Inflammatory macrophage (primary cell): ENCODE measurements at regions not wholly inside any gene's neighbourhood (a gene's known extent, or its start where the extent isn't known, plus 50 kb on each side); places are given as distances from the start of the nearest gene placed in this dataset.

Experiments
- DNase-seq, 2 donors: peaks; one replicate each; pipeline ENCODE4 v3.0.0-alpha.2; 2020 to 2022

DNA sequence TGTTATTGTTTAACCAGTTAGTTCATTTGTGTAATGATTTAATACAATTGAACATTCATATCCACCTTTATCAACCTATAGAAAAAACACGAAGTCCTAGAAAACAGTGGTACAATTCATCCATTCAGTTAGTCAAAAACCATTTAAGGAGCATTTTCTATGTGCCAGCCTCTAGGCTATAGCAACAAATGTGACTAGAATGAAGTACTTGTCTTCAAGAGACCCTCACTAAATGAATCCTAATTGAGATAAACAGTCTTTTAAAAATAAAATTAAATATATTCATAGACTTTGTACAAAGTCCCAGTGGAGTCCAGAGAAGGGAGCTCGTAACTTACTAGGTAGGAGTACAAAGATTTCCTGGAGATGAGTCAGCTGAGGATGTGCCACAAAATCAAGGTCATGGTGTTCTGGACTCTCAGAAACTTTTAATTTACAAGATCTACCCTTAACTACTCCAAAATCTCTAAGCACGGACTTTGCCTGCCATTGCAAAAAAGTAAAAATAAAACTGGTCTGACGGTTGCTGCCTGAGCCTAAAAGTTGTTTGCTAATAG is 430.7 kb upstream of the DCN start:
- no peak for DNase-seq

DNA sequence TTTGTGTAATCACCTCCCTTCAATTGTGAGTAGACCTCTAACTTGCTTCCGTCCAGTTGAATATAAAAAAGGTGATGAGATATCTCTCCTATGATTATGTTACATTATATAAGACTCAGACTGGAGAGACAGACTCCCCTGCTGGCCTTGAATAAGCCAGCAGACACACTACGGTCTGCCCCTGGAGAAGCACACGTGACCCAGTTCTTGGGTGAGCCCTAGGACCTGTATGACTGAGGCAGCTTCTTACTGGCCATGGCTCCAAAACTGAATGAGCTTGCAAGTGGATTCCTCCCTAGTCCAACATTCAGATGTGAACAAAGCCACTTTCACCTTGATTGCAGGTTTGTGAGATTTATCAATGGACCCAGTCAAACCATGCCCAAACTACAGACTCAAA is 427.9 kb upstream of the DCN start:
- DNase-seq, result no peak

DNA sequence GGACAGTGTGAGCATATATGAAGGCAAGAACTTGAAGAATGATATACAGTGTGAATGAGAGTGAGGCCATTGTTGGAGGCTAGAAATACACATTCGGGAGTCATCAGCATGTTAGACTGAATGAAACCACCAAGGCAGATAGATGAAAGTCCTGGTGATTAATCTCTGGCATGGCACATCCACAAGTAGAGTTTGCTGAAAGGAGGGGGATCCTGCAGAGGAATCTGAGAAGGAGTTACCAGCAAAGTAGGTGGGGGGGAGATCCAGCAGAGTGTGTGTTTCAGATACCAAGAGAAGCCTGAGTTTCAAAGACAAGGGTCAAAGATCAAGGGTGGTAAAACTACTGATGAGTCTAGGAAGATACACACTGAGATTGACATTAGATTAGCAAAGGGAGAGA is 426.7 kb upstream of the DCN start:
- DNase-seq, result no peak

DNA sequence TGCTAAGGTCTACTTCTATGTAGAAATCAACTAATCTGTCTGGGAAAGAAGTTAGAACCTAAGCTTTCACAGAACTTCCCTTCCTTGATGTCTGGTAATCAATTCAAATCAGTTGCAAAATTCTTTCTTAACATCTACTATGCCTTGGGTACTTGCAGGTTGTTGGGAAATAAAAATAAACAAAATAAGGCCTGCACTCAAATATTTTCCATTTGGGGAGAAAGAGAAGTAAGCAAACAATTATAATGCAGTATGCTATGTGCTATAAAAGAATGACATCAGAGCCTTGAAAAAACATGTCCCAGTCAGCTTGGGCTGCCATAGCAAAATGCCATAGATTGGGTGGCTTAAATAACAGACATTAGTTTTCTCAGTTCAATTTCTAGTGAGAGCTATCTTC is 425.9 kb upstream of the DCN start:
- no peak for DNase-seq

DNA sequence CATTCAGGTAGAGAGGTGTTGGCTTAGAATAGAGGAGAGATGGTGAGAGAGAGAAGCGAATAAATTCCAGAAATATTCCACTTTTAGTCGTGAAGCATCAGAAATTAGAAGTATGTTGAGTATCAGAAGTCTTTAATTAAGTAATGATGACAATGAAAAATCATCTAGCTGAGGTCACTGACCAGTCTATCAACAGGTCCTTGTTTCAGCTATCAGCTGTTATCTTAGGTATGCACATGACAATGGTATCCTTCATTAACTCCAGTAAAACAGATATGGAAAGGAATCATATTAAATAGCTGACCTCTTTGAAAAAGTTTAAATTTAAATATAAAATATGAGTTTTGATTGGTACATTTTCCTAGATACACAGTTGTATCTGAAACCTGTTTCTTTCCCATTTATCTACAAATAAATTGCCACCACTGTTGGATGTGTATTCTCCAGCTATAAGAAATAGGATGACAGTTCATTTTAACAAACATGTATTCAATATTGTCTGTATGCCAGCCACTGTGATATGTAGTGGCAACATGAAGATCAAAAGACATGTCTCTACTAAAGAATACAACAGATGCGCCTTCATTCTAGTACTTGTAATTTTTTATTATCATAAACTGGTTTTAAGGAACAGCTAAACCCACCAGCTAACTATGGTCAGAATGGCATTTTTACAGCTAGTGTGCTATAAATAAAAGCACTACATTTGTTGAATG is 424.2 kb upstream of the DCN start:
- no peak for DNase-seq

DNA sequence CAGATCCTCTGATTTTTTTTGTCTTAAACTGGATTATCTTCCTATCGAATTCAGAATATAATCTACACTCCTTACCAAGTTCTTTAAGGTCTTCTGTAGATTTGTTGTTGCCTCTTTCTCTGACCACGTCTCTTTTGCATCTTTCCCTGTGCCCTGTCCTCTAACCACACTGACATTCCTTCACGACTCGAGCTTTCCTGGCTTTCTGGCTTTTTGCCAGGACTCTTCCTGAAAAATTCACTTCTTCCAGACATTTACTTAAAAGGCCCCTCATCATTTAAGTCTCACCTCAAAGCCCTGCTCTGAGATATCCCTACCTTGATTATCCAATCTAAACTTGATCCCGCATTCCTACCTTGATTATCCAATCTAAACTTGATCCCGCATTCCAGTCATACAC is 422.3 kb upstream of the DCN start:
- DNase-seq, result no peak

DNA sequence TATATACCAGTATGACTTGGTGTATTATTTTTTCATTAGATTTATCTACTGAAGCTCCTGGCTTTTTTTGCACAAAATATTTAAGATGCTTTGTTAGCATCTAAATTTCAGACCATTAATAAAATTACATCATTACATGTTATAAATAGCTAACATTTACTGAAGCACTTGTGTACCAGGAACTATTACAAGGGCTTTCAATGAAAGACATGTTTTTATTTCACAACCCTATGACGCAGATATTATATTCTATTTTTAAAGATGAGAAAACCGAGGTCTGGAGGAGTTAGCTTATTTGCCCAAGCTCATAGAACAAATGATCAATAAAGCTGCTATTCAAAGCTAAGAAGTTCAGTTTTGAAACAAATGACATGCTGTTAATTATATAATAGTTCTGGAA is 420.4 kb upstream of the DCN start:
- DNase-seq, result no peak

DNA sequence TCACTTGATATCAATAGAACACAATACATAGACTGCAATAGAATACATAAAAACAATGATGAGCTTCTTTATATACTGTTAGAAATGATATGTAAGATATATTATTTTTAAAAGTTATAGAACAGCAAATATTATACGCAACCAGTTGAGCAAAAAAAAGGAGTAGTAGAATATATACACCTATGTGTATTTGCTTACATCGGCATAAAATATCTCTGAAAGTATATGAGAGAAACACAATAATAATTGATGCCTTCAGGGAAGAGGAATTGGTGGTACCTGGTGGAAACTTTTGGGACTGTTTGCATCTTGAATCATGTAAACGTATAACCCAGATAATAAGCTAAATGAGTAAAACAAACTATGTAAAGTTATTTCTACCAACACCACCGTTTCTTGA is 418.4 kb upstream of the DCN start:
- no peak for DNase-seq

DNA sequence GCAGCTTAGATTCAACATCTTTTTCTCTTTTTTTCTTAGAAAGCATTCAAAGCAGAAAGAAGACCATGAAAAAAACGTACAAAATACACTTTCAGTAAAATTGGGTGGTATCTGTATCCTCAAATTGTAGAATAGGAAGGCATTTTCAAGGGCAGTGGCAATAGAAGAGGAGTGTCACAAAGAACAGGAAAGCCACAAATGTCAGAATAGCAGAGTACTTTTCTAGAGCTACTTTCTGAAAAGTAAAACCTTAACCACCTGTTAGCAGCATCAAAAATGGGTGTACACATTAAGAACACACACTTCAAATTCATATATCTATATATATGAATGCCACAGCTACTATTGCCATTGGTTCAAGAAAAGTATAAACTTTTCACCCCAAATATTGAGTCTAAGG is 412.1 kb upstream of the DCN start:
- no peak for DNase-seq

DNA sequence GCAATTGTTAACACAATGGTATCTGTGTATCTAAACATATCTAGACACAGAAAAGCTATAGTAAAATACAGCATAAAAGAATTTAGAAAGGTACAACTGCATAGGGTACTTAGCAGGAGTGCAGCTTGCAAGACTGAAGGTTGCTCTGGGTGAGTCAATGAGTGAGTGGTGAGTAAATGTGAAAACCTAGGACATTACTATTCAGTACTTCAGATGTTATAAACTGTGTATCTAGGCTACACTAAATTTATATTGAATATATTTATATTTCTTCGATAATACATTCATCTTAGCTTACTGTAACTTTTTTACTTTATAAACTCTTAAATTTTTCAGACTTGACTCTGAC is 409.0 kb upstream of the DCN start:
- no peak for DNase-seq

DNA sequence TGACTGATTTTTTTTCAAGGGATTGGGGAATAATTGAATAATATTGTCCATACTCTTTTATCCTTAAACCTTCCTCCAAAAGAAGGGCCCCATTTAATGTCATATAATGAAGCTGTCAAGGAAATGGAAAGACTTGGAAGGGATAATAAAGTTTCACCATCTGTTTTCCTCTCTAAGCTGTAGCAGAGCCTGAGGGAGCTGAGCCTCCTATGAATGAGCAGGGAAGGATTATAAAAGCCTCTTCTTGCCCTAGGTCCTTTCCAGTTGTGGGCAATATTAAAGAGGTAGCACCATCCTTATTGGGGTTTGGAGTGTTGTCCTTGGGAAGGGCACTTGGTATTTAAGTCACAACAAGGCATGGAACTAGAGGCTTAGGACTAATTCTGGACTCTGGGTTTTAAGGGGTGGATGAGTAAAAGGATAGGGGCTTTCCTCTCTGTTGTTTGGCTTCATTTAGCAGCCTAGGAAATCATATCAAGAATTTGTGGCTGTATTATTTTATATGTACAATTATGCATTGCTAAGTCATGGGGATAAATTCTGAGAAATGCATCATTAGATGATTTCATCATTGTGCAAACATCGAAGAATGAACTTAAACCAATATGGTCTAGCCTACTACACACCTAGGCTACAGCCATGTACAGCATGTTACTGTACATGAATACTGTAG is 408.5 kb upstream of the DCN start:
- DNase-seq, result no peak

DNA sequence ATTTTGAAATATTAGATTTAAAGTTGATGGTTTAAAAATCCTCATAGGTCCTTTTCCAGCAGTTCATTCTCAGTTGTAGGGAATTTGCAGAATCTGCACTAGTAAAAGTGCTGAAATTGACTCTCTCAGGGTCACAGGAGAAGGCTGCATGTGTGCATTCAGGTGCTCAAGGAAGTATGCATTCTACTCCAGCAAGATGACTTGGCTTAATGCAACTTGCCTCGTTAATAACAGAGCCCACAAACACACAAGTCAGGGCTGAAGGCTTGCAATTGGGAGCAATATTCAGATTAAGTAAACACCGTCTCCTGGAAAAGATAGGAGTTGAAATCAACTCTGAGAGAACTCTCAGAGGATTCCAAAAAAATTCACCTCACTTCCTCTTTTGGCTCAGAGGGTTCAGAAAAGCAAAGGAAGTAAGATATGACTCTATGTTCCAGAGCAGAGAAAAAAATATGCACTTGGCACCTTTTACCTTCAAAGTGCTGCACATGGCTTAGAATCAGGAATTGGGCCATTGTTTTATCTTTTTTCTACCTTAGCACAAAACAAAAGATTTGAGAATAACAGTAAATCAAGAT is 406.3 kb upstream of the DCN start:
- no peak for DNase-seq

DNA sequence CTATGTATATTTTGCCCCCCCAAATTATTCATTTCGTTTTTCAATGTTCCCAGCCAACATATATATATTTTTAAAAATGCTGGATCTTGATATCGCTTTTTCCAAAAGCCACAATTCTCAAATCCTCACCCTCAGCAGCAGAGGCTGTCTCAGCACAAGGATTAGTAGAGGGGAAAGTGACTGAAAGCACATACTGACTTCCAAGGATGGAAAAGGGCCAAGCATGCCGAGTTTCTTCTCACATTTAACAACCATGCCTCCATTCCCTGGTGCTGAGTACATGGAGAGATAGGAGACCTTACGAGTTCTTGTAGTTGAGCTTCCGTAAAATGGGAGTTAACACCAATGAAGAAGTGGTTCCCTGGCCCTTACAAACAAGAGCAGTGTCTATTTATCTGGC is 403.4 kb upstream of the DCN start:
- no peak for DNase-seq

DNA sequence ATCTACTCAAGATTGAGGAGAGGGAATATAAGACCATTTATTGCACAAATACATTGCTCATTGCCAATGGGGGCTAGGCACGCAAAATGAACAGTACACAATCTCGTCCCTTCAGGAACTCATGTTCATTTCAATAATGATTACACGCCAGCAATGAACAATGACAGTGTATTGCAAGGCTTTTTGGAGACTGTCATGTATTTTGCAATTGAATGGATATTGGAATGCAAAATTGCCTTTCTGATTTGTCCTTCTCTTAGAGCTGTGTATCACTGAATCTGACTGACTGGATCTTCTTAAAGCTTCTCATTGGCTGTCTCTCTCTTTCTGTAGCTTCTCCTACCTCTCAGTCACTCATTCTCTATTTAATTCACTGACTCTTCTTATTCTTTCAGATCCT is 400.2 kb upstream of the DCN start:
- no peak for DNase-seq

DNA sequence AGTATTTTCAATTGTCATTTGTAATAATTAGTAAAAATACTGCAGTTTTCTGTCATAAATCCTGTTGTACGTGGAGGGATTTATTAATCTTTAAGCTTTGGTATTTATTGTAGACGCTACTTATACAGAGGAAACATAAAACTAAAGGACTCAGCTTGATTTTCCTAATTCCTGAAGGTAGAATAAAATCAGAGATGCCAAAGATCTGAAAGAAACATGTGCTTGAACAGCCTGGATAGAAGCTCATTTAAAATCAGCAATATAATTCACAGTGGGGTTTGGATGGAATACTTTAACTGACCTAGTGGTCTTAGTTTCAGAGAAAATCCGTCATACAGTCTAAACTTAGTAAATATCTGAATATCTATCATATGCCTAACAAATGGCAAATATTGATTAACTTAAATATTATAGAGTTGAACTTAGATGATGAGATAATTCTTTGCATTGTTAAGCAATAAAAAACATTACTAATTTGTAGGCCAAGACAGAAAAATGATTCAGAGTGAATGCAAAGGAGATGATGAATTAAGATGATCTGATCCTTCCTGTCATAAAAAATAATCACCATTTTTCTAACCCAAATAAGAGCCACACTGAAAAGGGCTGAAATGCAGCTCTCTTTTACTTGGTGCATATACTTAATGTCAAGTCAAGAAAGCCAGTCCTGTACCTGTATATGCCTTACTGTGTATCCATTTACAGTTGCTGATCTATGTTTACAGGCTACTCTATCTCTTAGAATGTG is 397.1 kb upstream of the DCN start:
- DNase-seq, result no peak

DNA sequence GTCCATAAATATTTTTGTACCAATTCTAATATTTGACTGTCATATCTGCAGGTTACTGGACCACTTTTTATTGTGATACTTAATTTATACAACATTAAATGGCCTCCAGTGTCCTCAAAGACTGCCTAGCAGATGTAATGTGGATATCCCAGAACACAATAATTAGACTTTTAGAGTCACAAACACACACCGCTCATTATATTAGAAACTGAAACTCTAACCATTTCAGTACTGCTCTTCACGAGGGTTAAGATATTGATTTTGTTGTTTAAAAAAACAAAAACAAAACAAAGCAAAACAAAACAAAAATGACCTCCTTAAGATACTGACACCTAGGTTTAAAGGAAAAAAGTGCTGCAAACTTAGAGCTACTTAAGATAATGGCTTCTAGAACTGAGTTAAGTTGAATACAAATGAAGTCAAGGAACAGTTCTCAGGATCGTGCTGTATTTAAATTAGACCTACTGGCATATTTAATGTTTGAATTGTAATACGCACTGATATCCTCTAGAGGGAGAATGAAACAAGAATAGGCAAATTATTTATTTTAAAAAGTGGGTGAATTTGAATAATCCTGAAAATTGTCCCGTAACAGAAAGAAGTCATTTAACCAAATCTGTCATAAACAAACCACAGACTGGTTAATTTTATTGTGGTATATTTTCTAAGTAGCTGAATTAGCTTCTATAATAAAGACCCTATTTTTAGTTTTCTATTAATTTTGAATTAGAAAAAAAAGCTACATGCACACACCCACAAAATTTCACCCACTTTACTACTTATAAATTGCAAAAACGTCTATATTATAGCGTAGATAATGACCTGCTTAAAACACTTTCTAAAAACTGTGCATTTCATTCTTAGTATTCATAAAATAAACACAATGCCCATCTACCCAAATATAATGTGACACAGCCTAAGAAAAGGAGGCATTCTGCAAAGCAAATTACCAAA is 395.2 kb upstream of the DCN start:
- DNase-seq, result peak in 1 of 2 donors; percentile 42

DNA sequence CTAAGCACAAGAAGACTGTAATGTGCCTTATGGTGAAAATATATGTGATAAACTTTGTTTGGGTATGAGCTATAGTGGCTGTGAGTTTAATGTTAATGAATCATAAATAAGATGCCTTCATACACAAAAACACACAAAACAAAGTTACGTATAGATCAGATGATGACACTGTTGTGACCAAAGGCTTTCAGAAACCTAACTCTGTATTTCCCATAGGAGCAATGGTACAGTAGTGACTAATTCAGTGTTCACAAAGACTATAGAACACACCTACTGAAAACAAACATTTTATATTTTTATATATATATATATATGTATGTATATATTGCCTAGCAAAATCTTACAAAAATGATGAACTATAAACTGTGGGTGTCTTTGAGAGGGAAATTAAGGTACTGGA is 393.8 kb upstream of the DCN start:
- no peak for DNase-seq

DNA sequence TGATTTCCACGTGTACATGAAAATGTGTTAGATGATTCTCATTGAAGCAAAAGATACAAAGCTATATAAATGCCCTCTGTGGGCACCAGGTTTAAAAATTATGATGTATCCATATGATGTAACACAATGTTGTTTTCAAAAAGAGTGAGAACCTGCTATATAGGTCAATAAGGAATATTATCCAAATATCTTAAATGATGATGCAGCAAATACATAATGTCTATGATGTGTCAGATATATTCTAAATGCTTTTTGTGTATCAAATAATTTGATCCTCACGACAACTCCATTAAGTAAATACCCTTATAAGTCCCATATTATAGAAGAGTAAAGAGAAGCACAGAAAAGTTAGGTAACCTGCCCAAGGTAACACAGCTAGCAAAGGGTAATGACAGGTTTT is 393.0 kb upstream of the DCN start:
- no peak for DNase-seq

DNA sequence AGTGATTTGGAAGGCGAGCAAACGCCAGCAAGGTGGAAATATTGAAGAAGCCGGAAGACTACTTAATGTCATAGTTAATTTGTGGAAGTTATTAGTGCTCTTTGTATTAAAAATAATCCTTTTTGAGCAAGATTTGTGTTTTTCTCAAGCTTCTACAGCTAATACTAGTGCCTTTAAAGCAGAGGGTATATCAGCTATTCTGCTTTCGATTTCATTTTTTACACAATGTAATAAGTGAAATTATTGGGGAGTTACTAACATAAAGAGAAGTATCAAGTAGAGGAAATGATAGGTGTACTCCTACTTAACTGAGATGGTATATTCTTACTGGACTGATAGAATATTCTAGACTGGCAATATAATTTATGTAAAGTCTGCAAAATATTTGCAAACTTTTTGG is 392.4 kb upstream of the DCN start:
- no peak for DNase-seq

DNA sequence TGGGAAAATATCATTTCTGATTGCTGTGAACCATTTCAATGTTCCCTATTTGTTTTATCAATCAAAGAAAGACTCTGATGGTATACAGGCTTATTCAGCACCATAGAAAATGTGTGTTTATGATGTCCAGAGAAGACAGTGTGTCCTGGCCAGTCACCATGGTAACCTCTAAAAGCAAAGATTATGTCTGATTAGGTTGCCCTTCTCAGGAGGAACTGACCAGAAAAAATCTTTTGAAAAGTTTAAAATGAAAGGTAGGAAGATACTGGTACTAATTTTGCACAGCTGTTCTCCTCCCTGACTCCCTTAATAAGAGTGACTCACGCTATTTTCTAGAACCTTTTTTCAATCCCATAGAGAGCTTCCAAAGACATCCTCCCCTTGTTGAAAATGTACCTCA is 391.8 kb upstream of the DCN start:
- DNase-seq, result no peak

DNA sequence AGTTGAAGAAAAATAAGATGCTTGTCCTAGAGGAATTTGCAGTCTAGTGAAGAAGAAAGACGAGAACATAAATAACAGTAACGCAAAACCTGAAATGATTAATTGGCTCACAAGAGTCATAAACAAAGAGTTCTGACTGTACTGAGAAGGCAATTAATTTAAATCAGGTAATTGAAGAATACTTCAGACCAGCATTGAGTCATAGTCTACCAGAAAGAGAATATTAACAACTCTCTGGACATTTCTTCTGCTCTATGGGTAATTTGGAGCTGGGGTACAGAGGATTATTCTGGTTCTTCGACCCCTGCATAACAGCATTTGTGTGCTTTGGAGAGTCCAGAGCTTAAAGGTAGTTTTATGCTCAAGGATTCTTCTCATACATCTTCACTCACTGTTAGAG is 390.3 kb upstream of the DCN start:
- no peak for DNase-seq

DNA sequence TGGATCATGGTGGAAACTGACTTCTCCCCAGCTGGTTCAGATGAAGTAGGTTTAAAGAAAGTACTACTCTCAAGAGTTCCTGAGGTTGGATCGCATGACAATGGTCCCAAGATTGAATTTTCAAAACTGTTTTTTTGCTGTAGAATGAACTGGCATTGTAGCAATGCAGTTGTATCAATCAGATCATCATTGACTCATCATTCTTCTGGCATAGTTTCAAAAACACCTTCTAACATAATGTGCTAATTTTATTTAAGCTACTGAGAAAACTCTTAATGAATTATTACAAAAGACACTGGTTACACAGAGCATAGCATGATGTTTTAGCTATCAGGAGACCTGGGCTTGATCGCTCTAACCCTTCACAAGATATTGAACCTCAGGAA is 384.5 kb upstream of the DCN start:
- no peak for DNase-seq
